ENCODE measurements at regions not wholly inside any gene's neighbourhood (a gene's known extent, or its start where the extent isn't known, plus 50 kb on each side); places are given as distances from the start of the nearest gene placed in this dataset.
"Not testable (repeated sequence)": the region's sequence is repeated elsewhere in the genome, so short reads cannot be mapped to it uniquely, and the experiment has no call there.

DNA sequence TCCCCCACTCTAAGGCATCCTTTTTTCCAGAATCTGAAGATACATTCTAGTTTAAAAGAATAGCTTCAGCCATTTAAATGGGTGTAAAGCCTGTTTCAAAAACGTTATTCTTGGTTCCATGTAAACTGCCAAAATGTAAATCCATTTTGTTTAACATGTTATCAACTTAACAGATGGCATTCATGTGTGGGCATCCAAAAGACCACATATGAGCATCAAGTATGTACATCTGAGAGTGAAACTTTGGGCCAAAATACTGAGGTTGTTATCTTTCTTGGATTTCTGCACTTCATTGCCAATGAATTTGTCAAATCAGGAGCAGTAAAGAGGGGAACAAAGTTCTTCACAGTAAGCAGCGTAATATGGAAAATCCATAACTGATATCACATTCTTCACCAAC is 395.4 kb downstream of the ZNF804A start:
- no peak overlapping the region for H3K27ac ChIP-seq
- TF ChIP-seq, protein P1, sequence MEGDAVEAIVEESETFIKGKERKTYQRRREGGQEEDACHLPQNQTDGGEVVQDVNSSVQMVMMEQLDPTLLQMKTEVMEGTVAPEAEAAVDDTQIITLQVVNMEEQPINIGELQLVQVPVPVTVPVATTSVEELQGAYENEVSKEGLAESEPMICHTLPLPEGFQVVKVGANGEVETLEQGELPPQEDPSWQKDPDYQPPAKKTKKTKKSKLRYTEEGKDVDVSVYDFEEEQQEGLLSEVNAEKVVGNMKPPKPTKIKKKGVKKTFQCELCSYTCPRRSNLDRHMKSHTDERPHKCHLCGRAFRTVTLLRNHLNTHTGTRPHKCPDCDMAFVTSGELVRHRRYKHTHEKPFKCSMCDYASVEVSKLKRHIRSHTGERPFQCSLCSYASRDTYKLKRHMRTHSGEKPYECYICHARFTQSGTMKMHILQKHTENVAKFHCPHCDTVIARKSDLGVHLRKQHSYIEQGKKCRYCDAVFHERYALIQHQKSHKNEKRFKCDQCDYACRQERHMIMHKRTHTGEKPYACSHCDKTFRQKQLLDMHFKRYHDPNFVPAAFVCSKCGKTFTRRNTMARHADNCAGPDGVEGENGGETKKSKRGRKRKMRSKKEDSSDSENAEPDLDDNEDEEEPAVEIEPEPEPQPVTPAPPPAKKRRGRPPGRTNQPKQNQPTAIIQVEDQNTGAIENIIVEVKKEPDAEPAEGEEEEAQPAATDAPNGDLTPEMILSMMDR (IDR thresholded peaks at IDR 0.05): no peak
- no peak for TF ChIP-seq ZFX (IDR thresholded peaks at IDR 0.05; ENCODE audit: borderline replicate concordance)

DNA sequence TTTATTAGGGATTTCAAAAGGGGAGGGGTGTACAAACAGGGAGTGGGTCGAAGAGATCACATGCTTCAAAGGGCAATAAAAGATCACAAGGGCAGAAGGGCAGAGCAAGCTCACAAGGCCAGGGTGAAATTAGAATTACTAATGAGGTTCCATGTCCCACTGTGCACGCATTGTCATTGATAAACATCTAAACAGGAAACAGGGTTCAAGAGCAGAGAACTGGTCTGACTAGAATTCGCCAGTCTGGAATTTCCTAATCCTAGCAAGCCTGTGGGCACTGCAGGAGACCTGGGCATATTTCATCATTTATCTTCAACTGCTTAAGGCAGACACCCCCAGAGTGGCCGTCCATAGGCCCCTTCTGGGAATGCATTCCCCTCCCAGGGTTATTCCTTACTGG is 408.2 kb downstream of the ZNF804A start:
- TF ChIP-seq, protein P1 (IDR thresholded peaks at IDR 0.05): no peak
- TF ChIP-seq ZFX (IDR thresholded peaks at IDR 0.05; ENCODE audit: borderline replicate concordance): no peak
- no peak overlapping the region for H3K27ac ChIP-seq

DNA sequence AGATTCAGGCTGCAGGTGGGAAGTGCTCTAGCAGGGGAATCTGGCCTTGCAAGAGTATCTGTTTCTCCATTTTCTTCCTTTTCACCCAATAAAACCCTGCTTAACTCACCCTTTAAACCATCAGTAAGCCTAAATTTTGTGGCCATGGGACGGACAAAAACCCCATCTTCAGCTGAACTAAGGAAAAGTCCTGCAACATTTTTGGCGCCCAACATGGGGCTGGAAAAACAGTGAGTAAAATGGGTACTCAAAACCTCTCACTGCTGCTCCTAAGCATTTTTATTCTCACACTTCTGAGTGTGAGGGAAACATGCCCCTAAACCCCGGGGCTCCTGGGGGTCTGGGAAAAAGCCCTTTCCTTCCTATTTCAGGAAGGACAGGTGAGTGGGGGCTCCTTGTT is 414.3 kb downstream of the ZNF804A start:
- TF ChIP-seq, protein P1 (IDR thresholded peaks at IDR 0.05): no peak
- no peak for TF ChIP-seq ZFX (IDR thresholded peaks at IDR 0.05; ENCODE audit: borderline replicate concordance)
- H3K27ac ChIP-seq: no peak overlapping the region

DNA sequence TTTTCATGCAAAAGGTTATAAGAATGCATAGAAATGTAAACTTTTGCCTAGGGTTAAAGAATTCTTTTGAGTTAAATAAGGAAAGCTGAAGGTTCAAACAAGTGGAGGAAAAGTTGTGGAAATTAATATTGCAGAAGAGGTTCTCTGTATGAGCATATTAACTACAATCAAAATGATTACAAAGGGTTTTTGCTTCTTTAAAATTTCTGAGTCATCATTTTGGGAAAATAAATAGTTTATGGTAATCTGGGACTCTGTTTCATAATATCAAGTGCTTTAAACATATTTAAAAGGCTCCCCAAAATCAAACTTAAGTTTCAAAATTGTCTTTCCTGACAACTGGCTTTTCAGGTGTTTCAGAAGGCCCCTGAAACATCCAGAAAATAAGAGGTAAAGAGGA is 415.7 kb downstream of the ZNF804A start:
- no peak for TF ChIP-seq ZFX (IDR thresholded peaks at IDR 0.05; ENCODE audit: borderline replicate concordance)
- TF ChIP-seq, protein P1 (IDR thresholded peaks at IDR 0.05): no peak
- H3K27ac ChIP-seq: no peak overlapping the region

DNA sequence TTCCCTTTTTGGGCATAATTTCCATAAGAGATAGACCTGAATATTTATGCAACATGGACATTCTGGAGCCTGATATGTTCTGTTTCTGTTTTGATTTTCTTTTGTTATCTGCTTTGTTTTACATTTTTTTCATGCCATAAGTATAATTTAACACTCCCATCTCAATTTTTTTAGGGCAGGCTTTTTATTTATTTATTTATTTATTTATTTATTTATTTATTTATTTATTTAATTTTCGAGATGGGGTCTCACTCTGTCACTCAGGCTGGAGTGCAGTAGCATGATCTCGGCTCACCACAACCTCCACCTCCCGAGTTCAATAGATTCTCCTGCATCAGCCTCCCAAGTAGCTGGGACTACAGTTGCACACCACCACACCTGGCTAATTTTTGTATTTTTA is 427.6 kb downstream of the ZNF804A start:
- H3K27ac ChIP-seq: not testable (repeated sequence)

DNA sequence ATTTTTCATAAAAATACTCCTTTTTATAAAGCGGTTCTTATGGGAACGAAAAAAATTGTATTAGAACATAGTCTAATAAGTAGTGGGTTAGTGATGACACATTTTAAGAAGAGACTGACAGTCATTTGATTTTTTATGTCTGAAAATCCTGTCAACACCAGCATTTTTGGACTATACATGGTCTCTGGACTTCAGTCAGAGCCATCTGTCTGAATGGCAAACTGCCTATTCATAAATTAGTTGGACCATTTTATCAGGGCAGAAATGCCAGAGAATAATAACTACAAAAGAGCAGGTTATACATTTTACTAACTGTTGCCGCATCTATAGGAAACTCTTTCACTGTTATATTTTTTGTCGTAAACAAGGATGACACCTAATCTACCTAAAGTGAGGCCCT is 437.6 kb downstream of the ZNF804A start:
- H3K27ac ChIP-seq: no peak overlapping the region
- TF ChIP-seq ZFX (IDR thresholded peaks at IDR 0.05; ENCODE audit: borderline replicate concordance): no peak

DNA sequence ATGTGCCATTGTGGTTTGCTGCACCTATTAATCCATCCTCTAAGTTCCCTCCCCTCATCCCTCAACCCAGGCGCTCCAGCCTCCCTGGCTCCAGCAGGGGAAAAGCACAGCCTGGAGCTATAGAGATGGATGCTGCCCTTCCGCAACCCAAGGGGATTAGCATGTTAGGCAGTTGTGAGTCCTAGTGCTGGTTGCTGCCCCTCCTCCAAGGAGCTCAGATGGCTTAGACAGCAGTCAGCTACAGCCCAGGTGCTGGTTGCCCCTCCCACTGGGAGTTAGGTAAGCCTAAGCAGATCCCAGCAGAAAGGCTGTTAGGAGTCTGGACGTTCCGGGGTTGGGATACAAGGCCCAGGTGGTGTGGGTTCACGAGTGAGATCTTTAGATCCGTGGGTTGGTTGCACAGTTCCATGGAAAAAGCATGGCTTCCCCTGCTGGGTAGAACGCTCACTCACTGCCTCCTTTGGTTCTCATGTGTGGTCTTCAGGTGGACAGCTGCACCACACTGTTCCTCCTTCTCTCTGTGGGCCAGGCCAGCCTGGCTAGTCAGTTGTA is 446.1 kb downstream of the ZNF804A start:
- no peak for TF ChIP-seq ZFX (IDR thresholded peaks at IDR 0.05; ENCODE audit: borderline replicate concordance)
- TF ChIP-seq, protein P1 (IDR thresholded peaks at IDR 0.05): no peak
- no peak overlapping the region for H3K27ac ChIP-seq

DNA sequence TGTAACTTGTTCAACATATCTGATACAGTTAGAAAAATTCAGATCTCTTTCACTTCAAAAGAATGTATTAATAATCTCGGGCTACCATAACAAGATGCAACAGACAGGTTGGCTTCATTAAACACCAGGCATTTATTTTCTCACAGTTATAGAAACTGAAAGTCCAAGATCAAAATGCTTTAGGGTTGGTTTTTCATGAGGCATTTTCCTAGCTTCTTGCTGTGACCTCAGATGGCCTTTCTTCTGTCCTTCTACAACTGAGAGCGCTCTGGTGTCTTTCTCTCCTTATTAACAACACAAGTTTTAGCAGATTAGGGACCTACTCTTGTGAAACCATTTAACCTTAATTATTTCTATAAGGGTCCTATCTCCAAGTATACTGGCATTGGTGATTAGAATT is 452.5 kb downstream of the ZNF804A start:
- H3K27ac ChIP-seq: no peak overlapping the region
- TF ChIP-seq, protein P1 (IDR thresholded peaks at IDR 0.05): no peak
- TF ChIP-seq ZFX (IDR thresholded peaks at IDR 0.05; ENCODE audit: borderline replicate concordance): no peak

Data from 22Rv1 (cell line).